HG03025 (cell line): ENCODE measurements at regions not wholly inside any gene's neighbourhood (a gene's known extent, or its start where the extent isn't known, plus 50 kb on each side); places are given as distances from the start of the nearest gene placed in this dataset.
A peak's percentile ranks its signal among the peaks of the same experiment; 100 is the strongest.

Source experiments
- ATAC-seq: cut with Tn5 transposase; IDR thresholded peaks from one replicate; pipeline ENCODE4 v1.9.1; 2021; ENCODE audit warnings: mild to moderate bottlenecking, moderate library complexity; ENCODE audit not compliant: unreplicated experiment, low FRiP score

- ATAC-seq: peak; percentile 55
Observed at GRCh38 chr18:66156946-66157687, 406.3 kb downstream of the CDH7 start.

- ATAC-seq: no peak
Observed at GRCh38 chr18:66150650-66151049, 399.8 kb downstream of the CDH7 start.

- ATAC-seq: no peak
Observed at GRCh38 chr18:66143029-66143428, 392.2 kb downstream of the CDH7 start.

DNA sequence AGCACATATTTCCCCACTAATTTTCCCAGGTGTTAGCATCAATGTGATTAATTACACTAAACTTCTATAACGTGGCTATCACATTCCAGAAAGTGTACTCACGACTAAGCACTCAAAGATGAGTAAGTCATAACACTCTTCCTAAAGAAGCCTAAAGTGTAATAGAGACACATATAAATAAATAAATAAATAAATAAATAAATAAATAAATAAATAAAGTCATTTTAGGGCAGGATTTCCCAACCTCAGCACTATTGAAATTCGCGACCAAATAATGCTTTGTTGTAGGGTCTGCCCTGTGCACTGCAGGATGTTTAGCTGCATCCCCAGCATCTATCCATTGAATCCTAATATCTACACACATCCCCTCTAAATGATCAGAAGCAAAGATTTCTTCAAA is 390.9 kb downstream of the CDH7 start:
- no peak for ATAC-seq

DNA sequence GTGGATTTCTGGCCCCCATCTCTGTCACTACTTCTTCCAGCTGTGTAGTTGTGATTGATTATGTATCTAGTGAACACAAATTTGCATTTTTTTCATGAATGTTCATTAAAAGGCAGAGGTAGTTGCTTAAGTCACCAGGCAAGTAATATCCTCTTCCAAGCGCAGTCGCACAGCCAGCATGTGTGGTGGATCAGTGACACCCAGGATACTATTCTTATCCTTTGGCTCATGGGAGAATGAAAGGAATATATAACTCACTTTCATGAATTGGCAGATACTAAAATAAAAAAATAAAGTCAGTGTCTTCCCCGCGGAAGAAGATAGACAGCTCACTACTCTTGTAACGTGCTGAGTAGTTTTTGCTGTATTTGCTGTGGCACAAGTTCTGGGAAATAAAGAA is 387.8 kb downstream of the CDH7 start:
- no peak for ATAC-seq

GRCh38 chr18:66136039-66136438 is 385.2 kb downstream of the CDH7 start:
- no peak for ATAC-seq

- ATAC-seq: no peak
Observed at GRCh38 chr18:66129248-66129647, 378.4 kb downstream of the CDH7 start.

DNA sequence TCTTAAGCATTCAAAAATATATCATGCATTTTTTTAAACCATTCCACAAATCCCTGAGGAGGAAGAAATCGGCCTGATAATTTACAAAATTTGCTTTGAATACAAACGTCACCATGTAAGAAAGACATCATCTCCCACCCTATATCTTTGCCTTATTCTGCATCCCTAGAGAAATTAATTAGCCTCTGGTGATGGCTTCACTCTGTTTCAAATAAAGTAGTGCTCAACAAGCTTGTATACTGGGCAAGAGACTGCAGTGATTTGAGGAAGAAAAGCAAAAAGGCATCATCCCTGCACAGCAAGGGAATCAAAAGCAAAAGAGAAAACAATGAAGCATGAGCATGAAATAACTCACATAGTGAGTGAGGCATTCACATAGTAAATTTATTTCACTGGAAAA is 375.5 kb downstream of the CDH7 start:
- no peak for ATAC-seq

DNA sequence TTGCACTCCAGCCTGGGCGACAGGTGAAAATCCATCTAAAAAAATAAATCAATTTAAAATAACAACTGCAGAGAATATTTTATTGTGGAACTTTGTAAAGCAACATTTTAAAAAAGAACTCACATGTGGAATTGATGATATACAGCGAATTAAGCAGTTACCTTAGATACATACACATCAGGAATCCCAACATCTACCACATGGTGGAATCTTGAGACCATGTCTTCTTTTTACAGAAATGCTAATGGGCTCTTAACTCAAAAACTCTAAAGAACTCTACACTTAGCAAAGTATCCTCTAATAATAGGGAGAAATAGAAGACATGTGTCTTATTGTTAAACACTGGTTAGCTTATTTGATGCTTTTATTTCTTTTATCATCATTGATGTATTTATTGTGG is 373.6 kb downstream of the CDH7 start:
- ATAC-seq: no peak

GRCh38 chr18:66119347-66119746 is 368.5 kb downstream of the CDH7 start:
- no peak for ATAC-seq

GRCh38 chr18:66111018-66111417 is 360.2 kb downstream of the CDH7 start:
- ATAC-seq: no peak

GRCh38 chr18:66110607-66111006 is 359.8 kb downstream of the CDH7 start:
- no peak for ATAC-seq

DNA sequence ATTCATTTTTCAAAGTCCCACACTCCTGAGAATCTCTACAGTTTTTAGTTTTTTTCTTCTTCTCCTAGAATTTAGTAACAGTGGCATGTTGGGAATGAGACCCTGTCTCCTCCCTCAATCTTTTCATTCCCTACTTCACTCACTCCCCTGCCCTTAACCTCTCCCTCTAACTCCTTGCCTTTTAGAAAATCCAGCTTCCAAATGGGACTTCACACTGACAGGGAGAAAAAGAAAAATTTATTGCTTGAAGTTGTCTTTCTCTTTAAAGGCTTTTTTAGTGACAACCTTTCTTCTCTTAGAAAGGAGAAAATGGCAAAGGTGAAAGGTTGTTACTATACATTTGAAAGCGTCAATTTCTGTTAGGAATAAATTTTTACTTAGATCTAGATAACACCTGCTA is 359.2 kb downstream of the CDH7 start:
- ATAC-seq: no peak

DNA sequence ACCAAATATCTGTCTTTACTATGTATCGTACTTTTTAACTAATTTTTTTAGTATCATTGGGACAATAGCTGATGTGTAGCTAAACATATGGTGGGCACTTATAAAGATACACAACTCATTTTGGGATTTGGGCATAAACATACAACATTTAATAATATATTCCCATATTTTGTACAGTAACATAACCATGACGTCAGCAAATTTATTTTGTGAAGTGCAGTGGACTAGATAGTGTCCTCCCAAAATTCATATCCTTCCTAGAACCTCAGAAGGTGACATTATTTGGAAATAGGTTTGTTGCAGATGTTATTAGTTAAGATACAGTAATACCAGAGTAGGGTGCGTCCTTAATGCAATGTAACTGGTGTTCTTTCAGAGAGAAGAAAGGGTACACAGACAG is 356.7 kb downstream of the CDH7 start:
- ATAC-seq: no peak

- ATAC-seq: no peak
Observed at GRCh38 chr18:66105016-66105415, 354.2 kb downstream of the CDH7 start.

DNA sequence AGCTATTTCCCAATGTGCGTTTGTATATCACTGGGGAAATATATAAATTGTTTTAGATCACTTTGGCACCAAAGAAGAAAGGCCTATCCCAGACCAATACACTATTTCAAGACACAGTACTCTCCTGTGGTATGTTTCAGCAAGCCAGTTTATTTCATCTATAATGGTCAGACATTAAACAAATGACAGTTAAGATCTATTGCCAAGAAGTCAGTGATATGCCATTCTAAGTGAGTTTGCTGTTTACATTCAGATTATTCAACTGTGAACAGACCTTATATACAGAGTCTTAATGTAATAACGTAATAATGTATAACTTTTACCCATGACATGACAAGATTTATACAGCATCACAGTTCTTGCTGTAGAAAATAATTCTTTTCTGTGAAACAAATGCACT is 352.7 kb downstream of the CDH7 start:
- ATAC-seq: no peak

- no peak for ATAC-seq
Observed at GRCh38 chr18:66083078-66083477, 332.3 kb downstream of the CDH7 start.

DNA sequence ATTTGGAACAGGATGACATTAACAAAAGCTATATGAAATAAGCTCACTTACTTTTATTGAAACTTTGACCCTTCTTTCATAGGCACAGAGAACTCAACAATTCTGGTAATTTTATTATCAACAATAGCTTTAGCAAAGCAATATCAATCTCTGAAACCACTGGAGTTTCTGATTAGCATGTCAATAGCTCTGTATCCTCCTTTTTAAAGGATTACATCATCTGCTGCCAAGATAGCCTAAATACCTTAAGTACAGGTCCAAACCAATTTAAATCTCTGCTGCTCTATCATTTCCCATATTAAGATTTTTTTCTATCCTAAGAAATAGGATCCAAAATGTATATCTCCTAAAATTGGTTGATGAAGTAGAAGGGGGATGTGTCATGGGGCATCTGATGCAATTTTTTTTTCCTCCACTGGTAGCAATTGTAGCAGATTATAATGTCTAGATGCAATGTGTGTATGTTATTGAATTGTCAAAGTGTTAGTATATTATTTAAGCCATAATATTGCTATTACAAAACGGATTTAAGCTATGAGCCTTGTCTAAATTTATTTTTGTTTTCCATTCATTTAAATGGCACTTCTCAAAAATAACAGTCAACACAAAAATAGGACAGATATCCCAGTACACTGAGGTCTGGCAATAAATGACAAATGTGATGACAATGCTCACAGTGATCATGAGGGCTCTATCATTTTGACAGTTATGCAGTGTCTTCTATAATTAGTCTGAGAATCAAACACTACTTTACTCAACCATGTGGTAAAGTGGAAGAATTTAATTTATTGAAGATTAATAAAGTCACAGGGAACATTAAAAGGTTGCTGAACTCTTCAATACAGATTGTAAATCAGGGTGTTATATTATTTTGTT is 328.4 kb downstream of the CDH7 start:
- no peak for ATAC-seq

DNA sequence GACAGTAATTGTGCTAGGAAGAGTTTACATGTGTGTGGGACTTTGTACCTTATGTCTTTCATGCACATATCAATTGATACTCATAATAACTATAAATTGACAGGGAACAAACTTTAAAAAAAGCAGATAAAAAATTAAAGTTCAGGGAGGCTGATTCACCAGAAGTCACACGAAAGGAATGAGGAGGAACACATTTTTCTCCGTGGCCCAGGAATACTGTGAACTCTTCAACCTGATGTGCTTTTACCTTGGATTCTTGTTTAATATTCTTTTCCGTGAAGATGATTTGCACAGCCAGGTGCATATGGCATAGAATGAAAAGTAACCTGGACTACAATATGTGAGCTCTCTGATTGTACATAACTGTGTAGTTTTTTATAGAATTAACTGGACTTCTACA is 326.3 kb downstream of the CDH7 start:
- ATAC-seq: no peak

- no peak for ATAC-seq
Observed at GRCh38 chr18:66066191-66066590, 315.4 kb downstream of the CDH7 start.

DNA sequence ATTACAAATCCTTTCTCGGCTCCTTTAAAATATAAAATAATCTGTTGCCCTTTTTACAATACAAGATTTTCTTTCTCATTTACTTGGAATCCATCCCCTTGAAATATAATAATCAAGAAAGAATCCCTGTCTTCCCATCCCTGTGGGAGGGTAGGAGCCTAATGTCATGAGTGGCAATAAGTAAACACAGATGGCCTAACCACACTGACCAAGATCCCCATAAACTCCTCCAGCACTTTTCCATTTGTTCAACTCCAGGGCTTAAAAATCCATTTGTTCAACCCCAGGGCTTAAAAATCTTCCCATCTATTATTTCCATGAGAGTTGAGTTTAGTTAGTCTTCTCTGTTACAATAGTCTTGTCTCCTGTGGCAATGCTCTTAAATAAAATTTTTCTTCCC is 297.6 kb downstream of the CDH7 start:
- ATAC-seq: no peak

DNA sequence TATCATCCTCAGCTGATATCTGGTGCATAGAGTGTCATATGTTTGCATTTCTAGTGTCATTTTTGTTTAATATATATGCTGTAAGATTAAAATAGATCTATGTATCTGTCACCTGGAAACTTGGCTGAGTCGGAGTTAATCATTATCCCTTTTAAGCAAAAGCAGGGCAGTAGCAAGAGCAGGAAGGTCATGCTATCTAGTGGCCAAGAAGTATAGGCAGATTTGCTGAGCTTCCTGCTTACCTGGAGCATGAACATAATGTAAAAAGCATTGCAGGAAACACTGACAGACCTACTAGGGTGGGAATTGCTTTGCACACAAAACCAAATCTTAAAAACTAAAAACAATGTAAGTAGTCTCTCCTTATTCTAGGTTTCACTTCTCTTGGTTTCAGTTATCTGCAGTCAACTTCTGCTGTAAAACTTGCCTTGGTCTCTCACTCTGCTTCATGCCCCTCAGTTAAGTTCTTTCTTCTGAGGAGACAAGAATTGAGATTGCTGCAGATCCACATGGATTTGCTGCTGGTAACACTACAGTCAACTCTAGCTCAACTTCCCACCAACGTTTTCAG is 295.3 kb downstream of the CDH7 start:
- peak; percentile 72 for ATAC-seq
